NCI-H146 treated with DMSO at 0.1 percent for 48 hours (cell line): ENCODE measurements at regions not wholly inside any gene's neighbourhood (a gene's known extent, or its start where the extent isn't known, plus 50 kb on each side); places are given as distances from the start of the nearest gene placed in this dataset.

Experiments
- DNase-seq: peaks from one replicate; lab custom pipeline; 2025; ENCODE audit not compliant: unreplicated experiment; lab: John Stamatoyannopoulos, UW

GRCh38 chr5:41670854-41671479 lies 160.6 kb upstream of the PLCXD3 start:
- no peak for DNase-seq

DNA sequence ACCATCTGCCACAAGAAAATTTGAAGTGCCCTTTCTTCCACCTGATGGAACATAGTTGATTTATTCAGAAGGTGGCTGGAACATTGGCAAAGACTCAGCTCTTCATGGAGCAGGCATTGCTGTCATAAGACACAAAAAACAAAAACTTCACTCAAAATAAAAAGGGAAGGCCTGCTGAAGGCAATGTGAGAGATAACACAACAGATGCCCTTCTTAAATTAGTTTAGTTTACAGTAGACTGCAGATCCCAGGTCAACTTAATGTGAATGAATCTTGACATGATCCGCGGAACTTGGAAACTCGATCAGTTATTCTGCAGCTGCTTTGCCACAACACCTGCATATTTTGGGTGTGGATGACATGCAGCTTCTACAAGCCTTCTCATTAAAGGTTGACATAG lies 159.8 kb upstream of the PLCXD3 start:
- no peak for DNase-seq

DNA sequence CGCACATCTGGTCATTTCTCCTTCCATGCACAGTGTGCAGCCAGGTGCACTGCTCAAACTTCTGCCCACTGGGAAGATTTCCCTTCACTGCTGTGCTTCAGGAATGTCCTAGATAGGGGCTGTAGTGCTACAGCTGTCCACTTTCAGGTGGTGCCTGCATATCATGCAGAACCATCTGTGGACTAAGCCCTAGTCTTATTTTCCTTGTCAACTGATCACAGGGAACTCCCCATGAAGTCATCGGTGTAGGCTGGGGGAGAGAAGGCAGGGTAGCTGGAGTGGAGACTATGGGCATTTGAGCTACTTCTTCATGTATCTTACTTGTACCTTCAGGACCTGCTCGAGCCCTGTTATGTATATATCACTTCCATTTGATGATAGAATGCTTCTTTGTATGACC lies 150.9 kb upstream of the PLCXD3 start:
- no peak for DNase-seq

DNA sequence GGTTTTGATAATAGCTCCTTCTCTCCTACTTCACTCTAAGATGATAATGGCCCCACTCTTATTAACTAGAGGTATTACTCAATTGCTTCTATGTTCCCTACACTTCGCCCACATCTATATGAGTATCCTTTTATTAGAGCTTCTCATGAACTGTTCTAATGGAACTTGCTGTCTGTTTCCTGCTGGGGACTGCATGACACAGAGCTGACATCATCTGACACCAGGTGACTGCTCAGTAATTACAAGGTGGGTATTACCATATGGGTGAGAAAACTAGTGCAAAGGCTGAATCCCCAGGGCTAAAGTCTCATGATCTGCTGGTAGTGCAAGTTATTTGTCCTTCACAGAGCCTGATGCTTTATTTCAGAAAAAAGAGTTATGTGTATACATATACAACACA lies 146.2 kb upstream of the PLCXD3 start:
- no peak for DNase-seq

- DNase-seq = no peak
Measured at GRCh38 chr5:41650131-41650530, 139.7 kb upstream of the PLCXD3 start.

GRCh38 chr5:41649659-41650058 lies 139.3 kb upstream of the PLCXD3 start:
- no peak for DNase-seq

DNA sequence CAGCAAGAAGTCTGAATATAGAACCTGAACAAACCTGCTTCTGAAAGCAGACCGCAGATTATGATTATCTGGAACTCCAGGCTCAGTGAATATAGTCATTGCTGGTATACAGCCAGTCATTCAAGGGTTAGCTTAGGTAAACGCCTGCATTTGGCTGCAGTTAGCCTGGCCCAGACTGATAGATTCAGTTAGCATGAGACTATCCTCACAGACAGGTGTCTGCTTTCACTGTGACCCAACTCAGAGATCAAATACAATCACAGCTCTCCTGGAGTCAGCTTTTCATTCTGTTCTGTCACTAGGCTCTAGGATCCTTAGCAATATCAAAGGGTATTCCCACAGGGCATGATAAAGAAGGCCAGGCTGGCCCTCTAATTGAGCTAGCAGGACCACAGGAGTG lies 138.6 kb upstream of the PLCXD3 start:
- no peak for DNase-seq

DNA sequence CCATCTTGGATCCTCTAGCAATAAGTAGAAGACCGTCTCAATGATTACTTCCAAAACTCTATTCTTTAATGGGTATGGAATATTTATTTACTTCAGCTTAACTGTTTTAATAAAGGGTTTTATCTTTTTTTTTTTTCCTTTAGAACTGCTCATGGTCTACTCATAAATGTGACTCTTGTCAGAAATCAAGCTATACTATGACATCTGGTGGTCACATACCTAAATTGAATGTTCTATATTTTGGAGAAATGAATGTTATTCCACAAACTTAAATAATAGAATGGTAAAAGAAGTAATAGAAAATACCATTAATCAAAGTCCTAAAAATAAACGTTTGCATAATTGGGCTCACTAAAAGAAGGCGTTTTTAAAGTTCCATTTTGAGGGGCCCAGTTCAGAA lies 131.2 kb upstream of the PLCXD3 start:
- no peak for DNase-seq

DNA sequence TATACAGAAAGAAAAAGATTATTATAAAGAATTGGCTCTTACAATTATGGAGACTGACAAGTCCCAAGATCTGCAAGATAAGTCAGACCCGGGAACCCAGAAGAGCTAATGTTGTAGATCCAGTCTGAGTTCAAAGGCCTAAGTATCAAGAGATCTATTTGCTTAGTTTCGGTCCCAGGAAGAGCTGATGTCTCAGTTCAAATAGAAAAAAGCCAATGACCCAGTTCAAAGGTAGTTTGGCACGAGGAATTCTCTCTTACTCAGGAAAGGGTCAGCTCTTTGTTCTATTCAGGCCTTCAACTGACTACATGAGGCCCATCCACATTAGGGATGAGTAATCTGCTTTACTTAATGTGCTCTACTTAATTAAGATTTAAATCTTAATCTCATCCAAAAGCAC lies 128.3 kb upstream of the PLCXD3 start:
- no peak for DNase-seq

DNA sequence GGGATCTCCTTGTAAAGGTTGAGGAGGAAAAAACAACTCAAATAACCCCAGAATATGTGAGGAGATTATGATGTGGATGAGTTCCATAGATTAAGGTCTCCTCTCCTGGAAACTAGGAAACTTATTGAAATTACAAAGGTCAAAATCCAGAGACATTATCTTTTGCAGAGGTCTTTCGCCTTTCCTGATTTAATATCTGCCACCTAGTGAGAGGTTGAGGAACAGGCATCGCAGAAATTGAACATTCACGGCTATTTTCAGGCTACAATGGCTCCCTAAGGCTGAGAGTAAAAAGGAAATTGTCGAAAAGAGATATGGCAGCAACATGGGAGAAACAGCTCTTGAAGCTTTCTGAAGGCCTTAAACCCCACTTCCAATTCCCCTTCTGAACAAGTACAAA lies 127.5 kb upstream of the PLCXD3 start:
- DNase-seq = no peak

- no peak for DNase-seq
Measured at GRCh38 chr5:41637424-41637823, 127.0 kb upstream of the PLCXD3 start.

DNA sequence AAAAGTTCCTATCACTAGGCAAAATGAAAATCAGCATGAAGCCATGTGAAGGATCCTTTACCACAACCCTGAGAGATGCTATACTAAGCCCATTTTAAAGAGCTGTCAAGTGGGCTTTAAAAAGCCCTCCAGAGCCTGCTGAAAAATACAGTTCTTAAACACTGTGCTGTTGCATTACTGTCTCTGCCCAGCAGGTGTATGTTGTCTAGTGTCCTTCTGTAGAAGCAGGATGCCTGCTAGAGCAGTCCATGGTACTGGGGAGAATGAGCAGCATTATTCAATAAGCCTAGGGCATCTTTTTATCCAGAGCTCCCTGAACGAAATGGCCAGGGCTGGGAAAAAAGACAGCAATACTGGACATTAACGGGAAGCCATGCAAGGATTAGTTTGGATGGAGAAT lies 126.2 kb upstream of the PLCXD3 start:
- no peak for DNase-seq

DNA sequence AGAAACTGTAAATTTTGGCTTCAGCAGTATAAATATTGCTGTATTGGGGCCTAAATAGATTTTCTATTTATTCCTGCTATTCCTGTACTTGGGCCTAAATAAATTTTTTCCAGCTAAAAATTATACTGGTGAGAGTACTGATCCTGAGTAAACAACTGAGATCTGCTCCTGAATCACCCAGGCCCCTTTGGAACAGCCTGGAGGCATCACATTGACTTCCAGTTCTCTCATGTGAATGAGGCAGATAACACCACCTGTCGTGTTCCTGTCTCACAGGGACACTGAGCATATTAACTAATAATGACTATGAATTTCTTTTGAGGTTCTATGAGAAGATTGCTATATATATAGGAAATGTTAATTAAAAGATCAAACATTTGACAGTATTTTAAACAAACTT lies 119.5 kb upstream of the PLCXD3 start:
- DNase-seq = peak; percentile 41

DNA sequence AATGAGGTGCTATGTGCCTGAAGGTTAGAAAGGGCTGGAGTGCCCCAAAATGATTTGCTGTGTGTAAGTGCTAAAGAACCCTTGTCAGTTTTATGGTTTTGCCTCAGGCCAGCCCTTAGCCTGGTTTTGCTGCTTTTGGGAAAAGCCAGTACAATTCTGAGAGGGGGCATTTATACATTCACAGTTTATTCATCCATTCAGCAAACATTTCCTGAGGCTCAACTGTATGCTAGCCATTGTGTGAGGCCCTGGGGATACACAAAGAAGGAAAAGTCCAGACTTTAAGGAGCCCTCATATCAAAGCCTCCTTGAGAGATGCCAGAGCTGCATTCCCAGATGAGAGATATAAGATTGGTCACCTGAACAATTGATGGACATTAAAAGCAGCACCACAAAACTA lies 115.2 kb upstream of the PLCXD3 start:
- DNase-seq = no peak

DNA sequence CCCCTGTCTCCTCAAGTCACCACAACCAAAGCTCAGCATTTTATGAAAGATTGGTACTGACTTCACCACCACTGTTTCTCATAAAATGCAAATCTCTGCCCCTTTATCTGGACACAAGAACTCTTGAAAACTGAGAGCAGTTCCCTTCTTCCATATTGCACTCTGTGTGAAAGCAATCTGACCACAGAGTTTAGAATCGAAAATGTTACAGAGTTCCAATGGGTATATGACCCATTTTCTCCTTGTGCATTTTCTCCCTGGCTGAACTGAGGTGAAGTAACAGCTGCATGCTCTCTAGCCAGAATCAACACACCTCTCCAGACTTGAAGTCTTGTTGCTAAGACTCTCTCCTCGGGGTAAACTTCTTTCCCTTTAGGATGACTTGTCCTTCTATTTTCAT lies 111.0 kb upstream of the PLCXD3 start:
- no peak for DNase-seq

DNA sequence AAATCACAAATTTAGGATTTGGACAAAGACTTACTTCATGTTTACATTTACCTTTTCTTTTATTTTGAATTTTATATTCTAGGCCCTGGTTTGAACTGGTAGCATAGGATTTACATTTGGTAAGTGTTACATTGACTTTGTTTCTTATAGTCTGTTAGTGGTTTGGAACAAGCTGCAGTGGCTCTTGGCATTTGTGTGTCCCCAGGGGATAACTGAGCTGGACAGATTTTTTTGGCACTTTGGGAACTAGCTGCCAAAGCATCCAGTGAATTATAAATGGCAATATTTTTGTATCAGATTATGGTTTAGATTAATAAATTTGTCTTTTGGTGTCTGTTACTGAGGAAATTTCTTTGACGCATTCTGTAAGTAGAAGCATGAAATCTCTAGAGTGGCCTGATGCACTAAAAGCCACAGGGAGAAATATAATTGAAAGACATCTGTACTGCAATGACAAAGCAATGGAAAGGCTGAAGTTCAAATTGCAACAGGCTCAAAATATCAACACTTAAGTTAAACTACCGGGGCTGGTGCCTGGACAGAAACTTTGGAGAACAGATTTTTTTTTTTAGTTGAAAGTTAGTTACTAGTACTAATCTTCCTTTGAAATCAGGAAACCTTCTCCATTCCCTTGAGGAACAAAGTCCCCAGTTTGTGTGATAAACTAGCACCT lies 107.6 kb upstream of the PLCXD3 start:
- DNase-seq = no peak

DNA sequence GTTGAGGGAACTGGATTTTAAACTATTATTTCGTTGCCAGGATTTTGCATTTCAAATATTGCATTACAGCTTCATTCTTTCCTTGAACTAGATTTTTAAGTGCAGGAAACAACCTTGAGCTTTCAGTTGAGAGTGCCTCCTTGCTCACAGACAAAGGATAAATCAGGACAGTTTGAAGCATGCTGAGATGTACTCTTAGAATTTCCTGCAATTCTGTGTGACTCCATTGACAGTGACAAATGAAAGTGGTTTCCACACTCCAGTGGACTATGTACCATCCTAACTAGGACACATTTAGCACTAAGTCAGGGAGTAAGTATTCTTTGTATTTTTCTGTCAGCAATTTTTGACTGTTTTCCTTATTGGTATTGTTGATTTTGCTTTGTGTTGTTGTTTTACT lies 100.0 kb upstream of the PLCXD3 start:
- no peak for DNase-seq

GRCh38 chr5:41600731-41601130 lies 90.3 kb upstream of the PLCXD3 start:
- no peak for DNase-seq

DNA sequence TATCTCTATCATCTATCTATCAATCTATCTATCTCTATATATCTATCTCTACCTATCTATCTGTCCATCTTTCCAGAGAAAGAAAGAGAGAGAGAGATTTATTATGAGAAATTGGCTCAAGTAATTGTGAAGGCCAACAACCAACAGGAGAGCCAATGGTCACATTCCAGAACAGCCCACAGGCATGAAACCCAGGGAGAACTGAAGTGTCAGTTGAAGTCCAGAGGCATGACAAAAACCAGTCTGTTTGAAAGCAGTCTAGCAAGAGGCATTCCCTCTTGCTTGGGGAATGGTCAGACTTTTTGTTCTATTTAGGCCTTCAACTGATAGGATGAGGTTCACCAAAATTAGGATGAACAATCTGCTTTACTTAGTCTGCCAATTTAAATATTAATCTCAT lies 87.6 kb upstream of the PLCXD3 start:
- no peak for DNase-seq

DNA sequence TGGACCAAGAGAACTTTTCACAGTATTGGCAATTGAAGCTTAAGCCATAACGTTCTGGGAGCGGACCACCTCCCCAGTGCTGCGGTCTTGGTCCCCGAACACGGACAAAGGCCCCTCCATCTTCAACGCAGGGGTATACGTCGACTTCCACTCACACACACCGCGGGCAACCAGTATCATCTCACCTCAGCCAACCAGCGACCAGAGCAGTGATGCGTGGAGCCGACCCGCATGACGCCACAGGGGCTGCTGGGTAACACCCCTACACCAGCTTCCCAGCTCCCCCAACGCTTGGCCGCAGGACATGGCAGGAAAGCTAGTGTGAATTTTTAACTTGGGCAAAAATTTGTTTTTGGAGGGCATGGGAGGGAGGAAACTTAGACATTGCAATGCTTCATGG lies 77.3 kb upstream of the PLCXD3 start:
- DNase-seq = no peak

DNA sequence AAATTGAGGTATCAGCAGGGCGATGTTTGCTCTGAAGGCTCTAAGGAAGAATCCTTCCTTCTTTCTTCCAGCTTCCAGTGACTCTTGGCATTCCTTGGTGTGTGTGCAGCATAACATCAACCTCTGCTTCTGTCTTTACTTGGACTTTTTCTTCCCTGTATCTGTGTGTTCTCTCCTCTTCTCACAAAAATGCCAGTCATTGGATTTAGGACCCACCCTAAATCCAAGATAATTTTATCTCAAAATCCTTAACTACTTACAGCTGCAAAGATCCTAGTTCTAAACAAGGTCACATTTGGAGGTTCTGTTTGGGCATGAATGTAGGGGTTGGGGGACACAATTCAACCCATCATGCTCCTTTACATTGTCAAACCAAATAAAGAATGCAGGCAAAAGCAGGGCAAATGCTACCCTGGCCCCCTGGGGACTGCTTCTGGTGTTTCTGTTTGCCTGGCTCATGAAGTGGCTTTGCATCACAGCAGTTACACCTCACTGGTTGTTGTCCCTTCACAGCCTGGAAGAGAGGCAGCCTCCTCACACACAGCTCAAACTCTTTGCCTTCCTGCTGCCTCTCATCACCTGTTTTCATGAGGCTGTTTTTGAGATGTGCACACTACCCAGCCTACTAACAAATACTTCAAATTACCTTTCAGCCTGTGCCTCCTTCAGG lies 64.8 kb upstream of the PLCXD3 start:
- DNase-seq = no peak

- no peak for DNase-seq
Measured at GRCh38 chr5:41574391-41574790, 64.0 kb upstream of the PLCXD3 start.
